K562 (cell line): ENCODE measurements at regions not wholly inside any gene's neighbourhood (a gene's known extent, or its start where the extent isn't known, plus 50 kb on each side); places are given as distances from the start of the nearest gene placed in this dataset.

ENCODE experiments used
- SMARCA5 ChIP-seq: fragments of 450-650 bp; IDR thresholded peaks from 2 replicates; pipeline ENCODE4 v1.6.1; 2016
- ZNF23 ChIP-seq: fragments of 250-450 bp; sonication (Bioruptor Pico); IDR thresholded peaks from 2 replicates; pipeline ENCODE4 v1.4.0; 2020; ENCODE audit warnings: mild to moderate bottlenecking

- TF ChIP-seq SMARCA5 = no peak
- no peak for TF ChIP-seq ZNF23 (CRISPR knock-in tag)
Measured at GRCh38 chr3:102883515-102883914, 448.7 kb downstream of the ZPLD1 start.
